ENCODE measurements at regions not wholly inside any gene's neighbourhood (a gene's known extent, or its start where the extent isn't known, plus 50 kb on each side); places are given as distances from the start of the nearest gene placed in this dataset.

DNA sequence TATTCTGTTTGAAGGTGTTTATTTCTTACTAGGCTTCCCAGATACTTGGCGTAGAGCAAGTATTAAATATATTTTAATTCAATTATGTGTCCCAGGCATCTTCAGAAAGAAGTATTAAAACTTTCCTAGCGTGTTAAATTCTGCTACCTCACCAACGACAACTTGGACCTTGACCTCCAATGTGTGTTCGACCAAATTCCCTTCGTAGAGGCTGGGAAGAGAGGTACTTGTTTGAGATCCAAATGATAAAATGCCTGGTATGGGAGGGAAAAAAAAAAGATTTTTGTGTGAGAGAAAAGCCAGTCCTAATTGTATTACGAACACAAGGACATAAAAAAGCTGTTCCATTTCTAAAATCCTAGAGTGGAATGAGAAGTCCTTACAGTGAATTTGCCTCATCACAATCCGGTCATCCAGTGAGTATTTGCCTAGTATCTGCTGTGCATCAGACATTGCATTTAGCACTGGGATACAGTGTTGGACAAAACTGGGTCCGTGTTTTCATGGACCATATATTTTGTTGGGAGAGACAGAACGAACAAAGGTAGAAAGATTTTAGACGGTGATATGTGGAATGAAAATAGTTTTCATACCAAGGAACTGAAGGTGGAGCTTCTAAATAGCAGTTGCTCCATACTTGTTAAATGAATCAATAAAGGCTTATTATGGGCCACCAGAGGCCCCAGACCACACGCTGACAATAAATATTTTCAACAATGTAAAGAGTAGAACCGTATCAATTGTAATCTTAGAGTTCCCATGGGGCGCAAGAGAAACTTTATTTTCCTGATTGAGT, 103.1 kb downstream of the KIF4B start:
- Histone ChIP-seq H3K4me1 (no peaks in the 10 kb centered on the region), H3K36me3 (no peaks in the 10 kb centered on the region), H3K9me3 (peaks cover 0 to 14% (median 0%) of the 10 kb centered on the region in 8 donors), H3K4me3 (no peak overlapping the region), H3K27me3 (replicated peaks in 1 of 7) (no peaks in the 10 kb centered on the region), H3K27ac (no peak overlapping the region)
- intact Hi-C loops (cut with DNase I; ENCODE audit: low total_unique reads), result no loop called here
- WGBS, 5 donors, result 82 to 91% (median 89%) methylated on average over 13 of the region's 13 CpGs
- no peak for TF ChIP-seq POLR2A (IDR thresholded peaks at IDR 0.05)
- no peak for TF ChIP-seq CTCF (IDR thresholded peaks at IDR 0.05 in 8 of 11, conservative IDR thresholded peaks at IDR 0.05 in 3 of 11)
- no peak for TF ChIP-seq POLR2AphosphoS5 (IDR thresholded peaks at IDR 0.05)
- no peak for DNase-seq

DNA sequence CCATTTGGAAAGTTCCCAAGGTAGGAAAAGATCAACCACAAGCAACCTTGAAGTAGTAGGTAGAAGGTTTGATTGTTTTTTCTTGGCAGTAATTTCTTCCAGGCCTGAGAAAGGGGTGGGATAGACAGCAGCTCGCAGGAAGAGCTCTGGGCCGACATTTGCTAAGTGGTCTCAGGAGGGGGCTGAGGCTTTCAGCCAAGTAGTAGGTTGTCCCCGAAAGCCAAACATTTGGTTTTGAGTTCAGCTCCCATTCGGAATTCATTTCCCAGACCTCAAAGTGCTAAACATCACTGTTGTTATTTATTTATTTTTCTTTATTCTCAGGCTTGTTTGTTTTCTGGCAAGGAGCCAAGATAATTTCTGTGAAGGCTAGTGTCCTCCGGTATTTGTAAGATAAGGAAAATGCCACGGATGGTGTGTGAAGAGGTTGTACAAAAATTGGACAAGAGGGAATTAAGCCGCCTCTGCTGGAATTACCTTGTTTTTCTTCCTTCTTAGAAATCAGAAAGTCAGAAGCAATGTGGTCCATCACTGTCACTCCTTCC, 112.1 kb downstream of the KIF4B start:
- H3K4me1 ChIP-seq, result no peaks in the 10 kb centered on the region
- intact Hi-C loops (cut with DNase I; ENCODE audit: low total_unique reads), result no loop called here
- no peaks in the 10 kb centered on the region for H3K36me3 ChIP-seq
- WGBS, 5 donors, result 34 to 59% (median 50%) methylated on average over 7 of the region's 7 CpGs
- peaks cover 0 to 10% (median 0%) of the 10 kb centered on the region in 7 donors for H3K27me3 ChIP-seq (replicated peaks in 1 of 7)
- no peak overlapping the region for H3K27ac ChIP-seq
- TF ChIP-seq POLR2A (IDR thresholded peaks at IDR 0.05), result no peak
- TF ChIP-seq POLR2AphosphoS5 (IDR thresholded peaks at IDR 0.05), result no peak
- no peak overlapping the region for H3K4me3 ChIP-seq
- no peak for DNase-seq
- no peaks in the 10 kb centered on the region for H3K9me3 ChIP-seq

DNA sequence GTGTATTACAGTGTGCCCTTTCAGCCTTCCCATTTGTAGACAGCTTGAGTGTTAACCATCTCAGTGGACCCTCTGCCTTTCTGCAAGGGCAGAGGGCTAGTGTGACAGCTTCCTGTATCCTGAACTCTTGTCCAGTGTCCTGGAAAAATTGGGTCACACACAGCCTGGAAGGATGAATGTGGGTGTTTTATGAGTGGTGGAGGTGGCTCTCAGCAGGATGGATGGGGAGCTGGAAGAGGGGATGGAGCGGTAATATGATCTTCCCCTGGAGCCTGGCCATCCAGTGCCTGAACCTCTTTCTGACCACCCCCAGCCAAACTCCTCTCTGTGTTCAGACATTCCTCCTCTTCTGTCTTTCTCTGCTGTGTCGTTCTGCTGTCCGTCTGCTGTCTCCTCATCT, 113.0 kb downstream of the KIF4B start:
- intact Hi-C loops (cut with DNase I; ENCODE audit: low total_unique reads), result no loop called here
- peaks cover 0 to 19% (median 0%) of the 10 kb centered on the region in 7 donors for H3K27me3 ChIP-seq (replicated peaks in 1 of 7)
- no peak overlapping the region for H3K27ac ChIP-seq
- no peaks in the 10 kb centered on the region for H3K9me3 ChIP-seq
- H3K4me1 ChIP-seq, result no peaks in the 10 kb centered on the region
- no peaks in the 10 kb centered on the region for H3K36me3 ChIP-seq
- 74 to 86% (median 81%) methylated on average over 3 of the region's 3 CpGs for WGBS, 5 donors
- H3K4me3 ChIP-seq, result no peak overlapping the region
- TF ChIP-seq CTCF (IDR thresholded peaks at IDR 0.05 in 8 of 11, conservative IDR thresholded peaks at IDR 0.05 in 3 of 11) (no peak), POLR2AphosphoS5 (IDR thresholded peaks at IDR 0.05) (no peak), POLR2A (IDR thresholded peaks at IDR 0.05) (no peak)
- DNase-seq, result no peak

- intact Hi-C loops (cut with DNase I; ENCODE audit: low total_unique reads), result no loop called here
- WGBS, 5 donors, result 79 to 89% (median 80%) methylated on average over 5 of the region's 5 CpGs
- no peaks in the 10 kb centered on the region for H3K36me3 ChIP-seq
- H3K27ac ChIP-seq, result no peak overlapping the region
- no peaks in the 10 kb centered on the region for H3K9me3 ChIP-seq
- peaks cover 0 to 21% (median 0%) of the 10 kb centered on the region in 7 donors for H3K27me3 ChIP-seq (replicated peaks in 1 of 7)
- H3K4me1 ChIP-seq, result no peaks in the 10 kb centered on the region
- H3K4me3 ChIP-seq, result no peak overlapping the region
- DNase-seq, result no peak
- TF ChIP-seq POLR2A (IDR thresholded peaks at IDR 0.05), result no peak
- TF ChIP-seq POLR2AphosphoS5 (IDR thresholded peaks at IDR 0.05), result no peak
- TF ChIP-seq CTCF (IDR thresholded peaks at IDR 0.05 in 8 of 11, conservative IDR thresholded peaks at IDR 0.05 in 3 of 11), result no peak
These were observed 114.0 kb downstream of the KIF4B start for GRCh38 chr5:155127552-155127951.

All from spleen (tissue), 11 donors.